ENCODE measurements at regions not wholly inside any gene's neighbourhood (a gene's known extent, or its start where the extent isn't known, plus 50 kb on each side); places are given as distances from the start of the nearest gene placed in this dataset.

DNA sequence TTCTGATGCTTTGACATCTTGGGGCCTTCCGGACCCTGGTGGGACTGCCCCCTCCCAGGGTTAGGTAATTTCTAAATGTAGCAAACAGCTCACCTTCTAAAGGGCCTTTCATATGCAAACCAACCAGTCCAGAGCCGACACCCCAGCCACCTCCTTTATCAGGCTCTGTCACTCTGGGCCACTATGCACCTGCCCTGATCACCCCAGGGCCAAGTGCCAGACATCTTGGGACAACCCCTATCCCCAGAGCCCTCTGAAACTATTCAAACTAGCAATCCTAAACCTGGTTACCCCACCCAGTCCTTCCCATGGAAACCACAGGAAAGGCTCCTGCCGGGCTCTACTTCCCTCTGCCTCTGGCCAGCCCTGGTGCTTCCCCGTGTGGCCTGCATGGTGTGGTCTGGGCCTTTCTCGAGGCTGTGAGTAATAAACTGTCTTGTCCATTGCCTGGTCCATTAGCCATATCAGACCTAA, 91.2 kb upstream of the TNRC6C start:
- no peak for DNase-seq

GRCh38 chr17:77867976-77868713, 90.4 kb upstream of the TNRC6C start:
- no peak for DNase-seq

GRCh38 chr17:77869041-77869599, 89.4 kb upstream of the TNRC6C start:
- DNase-seq: no peak

DNA sequence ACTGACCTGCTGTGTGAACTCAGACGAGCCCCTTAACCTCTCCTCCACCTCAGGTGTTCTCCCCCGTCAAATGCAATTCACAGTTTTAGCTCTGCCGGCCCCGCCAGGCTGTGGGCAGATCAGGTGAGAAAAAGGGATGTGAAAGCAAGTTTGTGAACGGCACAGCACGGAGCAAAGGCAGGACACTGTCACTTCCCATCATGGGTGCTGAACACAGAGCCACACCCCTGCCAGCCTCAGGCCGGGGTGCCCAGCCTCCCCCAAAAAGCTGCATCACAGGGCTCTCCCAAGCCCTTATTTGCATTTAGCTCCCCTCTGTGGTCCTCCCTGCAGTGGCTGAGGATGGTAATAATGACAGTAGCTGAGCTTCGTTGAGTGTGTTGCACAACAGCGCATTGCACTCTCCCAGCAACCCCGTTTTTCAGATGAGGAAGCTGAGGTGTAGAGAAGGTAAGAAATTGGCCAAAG, 88.8 kb upstream of the TNRC6C start:
- no peak for DNase-seq

- no peak for DNase-seq
Measured at GRCh38 chr17:77872199-77872598, 86.3 kb upstream of the TNRC6C start.

- DNase-seq: no peak
Measured at GRCh38 chr17:77872714-77873499, 85.6 kb upstream of the TNRC6C start.

GRCh38 chr17:77873500-77874302, 84.8 kb upstream of the TNRC6C start:
- DNase-seq: no peak

- no peak for DNase-seq
Measured at GRCh38 chr17:77874303-77875050, 84.0 kb upstream of the TNRC6C start.

- DNase-seq: no peak
Measured at GRCh38 chr17:77875051-77875780, 83.3 kb upstream of the TNRC6C start.

- DNase-seq: no peak
Measured at GRCh38 chr17:77875881-77876509, 82.5 kb upstream of the TNRC6C start.

GRCh38 chr17:77877036-77877435, 81.5 kb upstream of the TNRC6C start:
- DNase-seq: no peak

DNA sequence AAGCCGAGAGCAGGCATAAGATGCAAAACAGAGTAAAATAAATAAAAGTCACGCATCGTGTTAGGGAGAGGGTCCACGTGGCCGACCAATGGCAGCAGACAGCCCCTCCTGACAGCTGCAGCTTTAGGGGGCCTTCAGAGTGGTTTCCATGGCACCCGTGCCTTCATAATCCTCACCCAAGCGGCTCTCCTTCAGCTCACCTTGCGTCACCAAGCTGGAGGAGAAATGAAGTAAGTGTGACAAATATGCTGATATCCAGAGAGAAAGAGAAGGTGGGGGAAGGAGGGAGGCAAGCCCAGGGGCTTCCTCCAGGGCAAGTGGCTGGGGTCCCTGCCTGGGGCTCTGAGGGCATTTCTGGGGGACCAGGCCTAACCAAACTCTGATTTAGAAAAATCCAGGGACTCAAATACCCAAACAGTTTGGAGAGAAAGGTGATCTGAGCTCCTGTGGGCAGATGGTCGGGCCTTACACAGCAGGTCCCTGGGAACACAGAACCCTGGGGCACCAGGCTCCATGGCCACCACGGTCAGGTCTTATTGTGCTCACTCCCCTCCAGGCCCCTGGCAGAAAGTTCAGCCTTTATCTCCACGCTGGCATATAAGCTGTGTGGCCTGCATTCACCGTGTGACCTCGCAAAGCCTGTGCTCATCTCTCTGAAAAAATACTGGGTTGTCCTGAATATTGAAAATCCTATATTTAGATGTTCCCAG, 80.7 kb upstream of the TNRC6C start:
- no peak for DNase-seq

DNA sequence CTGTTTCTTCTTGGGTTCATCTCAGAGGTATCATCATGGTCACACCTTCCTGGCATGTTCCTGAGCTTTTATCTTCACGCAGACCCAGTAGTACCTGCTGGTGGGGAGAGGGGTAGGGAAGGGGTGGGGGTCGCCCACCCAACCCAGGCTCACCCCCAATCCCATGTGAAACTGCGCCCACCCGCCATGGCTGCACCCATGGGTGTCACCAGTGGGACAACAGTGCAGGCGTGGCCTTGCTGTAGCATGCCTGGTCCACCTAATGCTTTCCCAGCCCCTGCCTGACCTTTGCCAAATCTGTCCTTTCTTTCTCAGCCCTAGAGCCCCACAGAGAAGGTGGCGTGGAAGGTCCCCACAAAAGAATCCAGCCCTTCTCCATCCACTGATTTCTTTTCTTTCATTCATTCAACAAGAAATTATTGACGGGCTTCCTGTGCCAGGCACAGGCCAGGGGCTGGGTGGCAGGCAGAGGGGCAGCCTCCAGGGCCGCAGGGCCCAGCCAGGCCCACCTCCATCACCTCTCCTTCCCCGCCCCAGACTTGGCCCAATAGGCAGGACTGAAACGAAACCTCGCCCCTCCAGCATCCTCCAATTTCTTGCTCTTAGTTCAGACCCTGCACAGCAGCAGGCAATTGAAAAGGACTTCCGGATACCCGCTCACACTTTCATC, 79.1 kb upstream of the TNRC6C start:
- DNase-seq: no peak

DNA sequence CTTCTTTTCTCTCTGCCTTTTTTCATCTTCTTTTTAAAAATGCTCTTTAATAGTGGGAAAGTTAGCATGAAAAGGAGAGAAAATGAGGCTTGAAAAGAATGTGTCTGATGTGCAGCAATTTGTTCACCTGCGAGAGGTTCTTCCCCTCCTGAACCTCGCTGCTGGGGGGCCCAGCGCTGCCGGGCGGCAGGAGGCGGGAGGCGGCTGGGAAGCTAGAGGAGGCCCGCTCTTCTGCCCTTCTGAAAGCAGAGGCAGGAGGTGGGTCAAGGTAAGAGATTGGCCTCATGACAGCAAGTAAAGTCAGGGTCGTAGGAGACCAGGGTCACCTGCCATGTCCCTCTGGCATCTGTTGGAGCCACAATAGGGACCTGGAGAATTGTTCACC, 78.6 kb upstream of the TNRC6C start:
- DNase-seq: no peak

GRCh38 chr17:77880711-77881450, 77.6 kb upstream of the TNRC6C start:
- DNase-seq: no peak

DNA sequence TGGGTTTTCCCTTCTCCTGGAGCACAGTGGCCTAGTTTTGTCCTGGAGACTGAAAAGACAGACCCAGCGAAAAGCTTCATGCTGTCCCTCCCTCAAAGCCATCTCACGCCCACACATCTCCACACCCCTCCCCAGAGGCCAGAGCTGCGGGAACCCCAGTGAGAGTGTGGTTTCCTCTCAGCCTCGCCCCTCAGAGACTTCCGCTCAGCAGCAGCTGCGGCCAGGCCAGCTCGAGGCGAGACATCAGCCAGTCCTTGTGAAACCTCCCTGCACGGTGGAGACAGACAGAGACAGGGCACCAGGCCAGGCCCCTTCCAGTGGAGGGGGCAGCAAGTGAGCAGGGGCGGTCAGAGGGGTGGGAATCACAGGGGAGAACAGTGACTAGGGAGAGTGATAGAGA, 77.0 kb upstream of the TNRC6C start:
- DNase-seq: peak; percentile 80

DNA sequence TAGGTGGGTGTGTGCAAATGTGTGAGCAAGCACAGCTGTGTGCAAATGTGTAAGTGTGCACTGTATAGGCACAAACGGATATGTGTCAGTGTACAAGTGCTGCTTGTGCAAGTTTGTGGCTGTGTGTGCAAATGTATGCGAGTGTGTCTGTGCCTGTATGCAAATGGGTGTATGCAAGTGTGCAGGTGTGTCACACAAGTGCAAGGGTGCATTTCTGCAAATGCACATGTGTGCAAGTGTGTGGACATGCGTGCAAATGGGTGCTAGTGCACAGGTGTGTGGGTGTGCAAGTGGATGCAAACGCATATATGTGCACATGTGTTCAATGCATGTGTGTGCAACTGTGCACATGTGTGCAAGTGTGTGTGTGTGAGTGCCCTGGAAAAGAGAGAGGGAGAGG, 76.5 kb upstream of the TNRC6C start:
- no peak for DNase-seq

- no peak for DNase-seq
Measured at GRCh38 chr17:77882481-77883212, 75.9 kb upstream of the TNRC6C start.
